ENCODE measurements at regions not wholly inside any gene's neighbourhood (a gene's known extent, or its start where the extent isn't known, plus 50 kb on each side); places are given as distances from the start of the nearest gene placed in this dataset.
"Not testable (repeated sequence)": the region's sequence is repeated elsewhere in the genome, so short reads cannot be mapped to it uniquely, and the experiment has no call there.

- DNase-seq, result no peak
Measured at GRCh38 chr7:109479388-109479787, 909.7 kb downstream of the DNAJB9 start.

GRCh38 chr7:109490607-109491006 is 920.9 kb downstream of the DNAJB9 start:
- DNase-seq, result not testable (repeated sequence)

GRCh38 chr7:109497053-109497452 is 927.4 kb downstream of the DNAJB9 start:
- no peak for DNase-seq

- no peak for DNase-seq
Measured at GRCh38 chr7:109498131-109498530, 928.5 kb downstream of the DNAJB9 start.

GRCh38 chr7:109503421-109503820 is 933.7 kb downstream of the DNAJB9 start:
- no peak for DNase-seq

GRCh38 chr7:109522585-109522984 is 952.9 kb downstream of the DNAJB9 start:
- no peak for DNase-seq

GRCh38 chr7:109527833-109528232 is 958.2 kb downstream of the DNAJB9 start:
- no peak for DNase-seq

GRCh38 chr7:109529712-109530111 is 960.0 kb downstream of the DNAJB9 start:
- no peak for DNase-seq

GRCh38 chr7:109532262-109532992 is 962.8 kb downstream of the DNAJB9 start:
- DNase-seq, result no peak

- DNase-seq, result no peak
Measured at GRCh38 chr7:109545686-109546085, 976.0 kb downstream of the DNAJB9 start.

GRCh38 chr7:109549471-109550193 is 980.0 kb downstream of the DNAJB9 start:
- DNase-seq, result no peak

GRCh38 chr7:109552017-109552416 is 982.3 kb downstream of the DNAJB9 start:
- DNase-seq, result no peak

- no peak for DNase-seq
Measured at GRCh38 chr7:109577265-109577664, 1007.6 kb downstream of the DNAJB9 start.

- no peak for DNase-seq
Measured at GRCh38 chr7:109579901-109580300, 1010.2 kb downstream of the DNAJB9 start.

- DNase-seq, result no peak
Measured at GRCh38 chr7:109582211-109582610, 1012.5 kb downstream of the DNAJB9 start.

GRCh38 chr7:109596948-109597347 is 1027.3 kb downstream of the DNAJB9 start:
- DNase-seq, result not testable (repeated sequence)

GRCh38 chr7:109611656-109612055 is 1042.0 kb downstream of the DNAJB9 start:
- no peak for DNase-seq

GRCh38 chr7:109616551-109617069 is 1046.9 kb downstream of the DNAJB9 start:
- no peak for DNase-seq

GRCh38 chr7:109622320-109622719 is 1052.6 kb downstream of the DNAJB9 start:
- DNase-seq, result no peak

GRCh38 chr7:109632890-109633289 is 1063.2 kb downstream of the DNAJB9 start:
- DNase-seq, result not testable (repeated sequence)

- no peak for DNase-seq
Measured at GRCh38 chr7:109635374-109635773, 1065.7 kb downstream of the DNAJB9 start.

- DNase-seq, result no peak
Measured at GRCh38 chr7:109637428-109637990, 1067.8 kb downstream of the DNAJB9 start.

- DNase-seq, result no peak
Measured at GRCh38 chr7:109638321-109638720, 1068.6 kb downstream of the DNAJB9 start.

Measured in right kidney (tissue), 1 donor.